Neural progenitor cell (in vitro differentiated cells): ENCODE measurements at regions not wholly inside any gene's neighbourhood (a gene's known extent, or its start where the extent isn't known, plus 50 kb on each side); places are given as distances from the start of the nearest gene placed in this dataset.

Experiments used
- EZH2 ChIP-seq: fragments of 200-600 bp; sonication (generic); IDR thresholded peaks from 2 replicates; pipeline ENCODE4 v1.6.1; 2017; ENCODE audit warnings: antibody characterized with exemption, mild to moderate bottlenecking, moderate library complexity
- EZH2phosphoT487 ChIP-seq: fragments of 200-600 bp; sonication (generic); IDR thresholded peaks from 2 replicates; pipeline ENCODE4 v1.6.1; 2017; ENCODE audit warnings: antibody characterized with exemption
- TF ChIP-seq, protein P1 (sequence below): fragments of 200-600 bp; sonication (generic); IDR thresholded peaks from 2 replicates; pipeline ENCODE4 v1.5.1; 2017; ENCODE audit warnings: antibody characterized with exemption, mild to moderate bottlenecking

- TF ChIP-seq, protein P1, sequence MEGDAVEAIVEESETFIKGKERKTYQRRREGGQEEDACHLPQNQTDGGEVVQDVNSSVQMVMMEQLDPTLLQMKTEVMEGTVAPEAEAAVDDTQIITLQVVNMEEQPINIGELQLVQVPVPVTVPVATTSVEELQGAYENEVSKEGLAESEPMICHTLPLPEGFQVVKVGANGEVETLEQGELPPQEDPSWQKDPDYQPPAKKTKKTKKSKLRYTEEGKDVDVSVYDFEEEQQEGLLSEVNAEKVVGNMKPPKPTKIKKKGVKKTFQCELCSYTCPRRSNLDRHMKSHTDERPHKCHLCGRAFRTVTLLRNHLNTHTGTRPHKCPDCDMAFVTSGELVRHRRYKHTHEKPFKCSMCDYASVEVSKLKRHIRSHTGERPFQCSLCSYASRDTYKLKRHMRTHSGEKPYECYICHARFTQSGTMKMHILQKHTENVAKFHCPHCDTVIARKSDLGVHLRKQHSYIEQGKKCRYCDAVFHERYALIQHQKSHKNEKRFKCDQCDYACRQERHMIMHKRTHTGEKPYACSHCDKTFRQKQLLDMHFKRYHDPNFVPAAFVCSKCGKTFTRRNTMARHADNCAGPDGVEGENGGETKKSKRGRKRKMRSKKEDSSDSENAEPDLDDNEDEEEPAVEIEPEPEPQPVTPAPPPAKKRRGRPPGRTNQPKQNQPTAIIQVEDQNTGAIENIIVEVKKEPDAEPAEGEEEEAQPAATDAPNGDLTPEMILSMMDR = no peak
- TF ChIP-seq EZH2 (no peak), EZH2phosphoT487 (no peak)
These were observed 176.8 kb downstream of the MACROH2A1 start for GRCh38 chr5:135222171-135222681.
